DND-41 (cell line): ENCODE measurements at regions not wholly inside any gene's neighbourhood (a gene's known extent, or its start where the extent isn't known, plus 50 kb on each side); places are given as distances from the start of the nearest gene placed in this dataset.

Source experiments
- ATAC-seq: fragments of 200-7000 bp; cut with Tn5 transposase; 3 replicates; pipeline ENCODE4 v1.9.1; 2021; ENCODE audit warnings: low read depth; ENCODE audit not compliant: insufficient read depth
- DNase-seq: peaks from one replicate; pipeline ENCODE4 v3.0.0-alpha.2; 2020
- H2AFZ ChIP-seq: 2 replicates; pipeline ENCODE4 v1.6.0; 2012; ENCODE audit warnings: low read depth, low read length
- H3K27ac ChIP-seq: 2 replicates; pipeline ENCODE4 v1.5.1; 2012; ENCODE audit warnings: low read length, inconsistent platforms
- H3K27me3 ChIP-seq: fragments of 200-600 bp; sonication (generic); 2 replicates; pipeline ENCODE4 v1.6.0; 2012; ENCODE audit warnings: low read length, mild to moderate bottlenecking, inconsistent platforms; ENCODE audit not compliant: insufficient read depth, poor library complexity
- H3K36me3 ChIP-seq: 2 replicates; pipeline ENCODE4 v1.5.1; 2012; ENCODE audit warnings: low read length, inconsistent platforms; ENCODE audit not compliant: insufficient read depth
- H3K4me1 ChIP-seq: 2 replicates; pipeline ENCODE4 v1.5.1; 2012; ENCODE audit warnings: mild to moderate bottlenecking, low read length; ENCODE audit not compliant: insufficient read depth
- H3K4me2 ChIP-seq: 2 replicates; pipeline ENCODE4 v1.6.0; 2012; ENCODE audit warnings: mild to moderate bottlenecking, moderate library complexity, low read length, inconsistent platforms; ENCODE audit not compliant: insufficient read depth
- H3K4me3 ChIP-seq, 2 experiments: fragments of 200-600 bp in 1 of 2; shearing (Covaris generic) in 1 of 2; 2 replicates each; pipeline ENCODE4 v1.5.1; 2012 to 2016; ENCODE audit warnings: inconsistent platforms in 2 of 2, low read length in 2 of 2, mild to moderate bottlenecking in 2 of 2, low read depth in 1 of 2, moderate library complexity in 1 of 2
- H3K79me2 ChIP-seq: 2 replicates; pipeline ENCODE4 v1.6.0; 2012; ENCODE audit warnings: low read length, inconsistent platforms; ENCODE audit not compliant: insufficient read depth
- H3K9ac ChIP-seq: 2 replicates; pipeline ENCODE4 v1.6.0; 2012; ENCODE audit warnings: low read depth, mild to moderate bottlenecking, inconsistent platforms, low read length, moderate library complexity
- H3K9me3 ChIP-seq: 2 replicates; pipeline ENCODE4 v1.5.1; 2012; ENCODE audit warnings: low read length, moderate library complexity, mild to moderate bottlenecking, inconsistent platforms; ENCODE audit not compliant: insufficient read depth, severe bottlenecking
- H4K20me1 ChIP-seq: 2 replicates; pipeline ENCODE4 v1.6.0; 2012; ENCODE audit warnings: low read length; ENCODE audit not compliant: insufficient read depth
- CTCF ChIP-seq: IDR thresholded peaks from 2 replicates; pipeline ENCODE4 v1.5.1; 2012; ENCODE audit warnings: borderline replicate concordance, low read length, moderate library complexity, mild to moderate bottlenecking; ENCODE audit not compliant: poor library complexity, severe bottlenecking; ENCODE audit errors: extremely low read depth
- EZH2 ChIP-seq: IDR thresholded peaks from 3 replicates; pipeline ENCODE4 v1.6.1; 2012; ENCODE audit warnings: borderline replicate concordance, low read depth, mild to moderate bottlenecking, moderate library complexity, low read length, inconsistent platforms; ENCODE audit not compliant: severe bottlenecking

GRCh38 chr2:221001381-221001801 is 570.7 kb downstream of the EPHA4 start:
- no peaks in the 10 kb centered on the region for H3K79me2 ChIP-seq
- H3K4me3 ChIP-seq = no peak overlapping the region
- H3K9ac ChIP-seq = no peak overlapping the region
- H4K20me1 ChIP-seq = no peaks in the 10 kb centered on the region
- DNase-seq (no peak), ATAC-seq (no peak)
- TF ChIP-seq EZH2 (no peak), CTCF (no peak)
- H3K9me3 ChIP-seq = no peaks in the 10 kb centered on the region
- H3K4me1 ChIP-seq = no peaks in the 10 kb centered on the region
- H2AFZ ChIP-seq = no peak overlapping the region
- no peaks in the 10 kb centered on the region for H3K36me3 ChIP-seq
- no peak overlapping the region for H3K27ac ChIP-seq
- H3K27me3 ChIP-seq = no peaks in the 10 kb centered on the region
- H3K4me2 ChIP-seq = no peak overlapping the region

- ATAC-seq = no peak
Observed at GRCh38 chr2:221002101-221002685, 569.9 kb downstream of the EPHA4 start.

GRCh38 chr2:221005338-221005737 is 566.8 kb downstream of the EPHA4 start:
- H3K9ac ChIP-seq = no peak overlapping the region
- no peak overlapping the region for H3K4me2 ChIP-seq
- no peak overlapping the region for H2AFZ ChIP-seq
- no peak for DNase-seq
- H3K36me3 ChIP-seq = no peaks in the 10 kb centered on the region
- no peaks in the 10 kb centered on the region for H3K79me2 ChIP-seq
- H3K9me3 ChIP-seq = no peaks in the 10 kb centered on the region
- H3K27me3 ChIP-seq = no peaks in the 10 kb centered on the region
- no peak for TF ChIP-seq CTCF
- no peak for TF ChIP-seq EZH2
- no peaks in the 10 kb centered on the region for H3K4me1 ChIP-seq
- no peak for ATAC-seq
- no peak overlapping the region for H3K27ac ChIP-seq
- no peaks in the 10 kb centered on the region for H4K20me1 ChIP-seq
- no peak overlapping the region for H3K4me3 ChIP-seq

More at GRCh38 chr2:221002101-221002685, 569.9 kb downstream of the EPHA4 start:
- Histone ChIP-seq H3K9me3 (no peaks in the 10 kb centered on the region), H3K27me3 (no peaks in the 10 kb centered on the region), H3K36me3 (no peaks in the 10 kb centered on the region), H3K4me2 (no peak overlapping the region), H3K4me1 (no peaks in the 10 kb centered on the region), H4K20me1 (no peaks in the 10 kb centered on the region), H3K27ac (no peak overlapping the region), H3K4me3 (no peak overlapping the region), H3K9ac (no peak overlapping the region), H3K79me2 (no peaks in the 10 kb centered on the region), H2AFZ (no peak overlapping the region)
- TF ChIP-seq EZH2 (no peak), CTCF (no peak)
- no peak for DNase-seq
